Esophagus squamous epithelium (tissue), 5 donors: ENCODE measurements at regions not wholly inside any gene's neighbourhood (a gene's known extent, or its start where the extent isn't known, plus 50 kb on each side); places are given as distances from the start of the nearest gene placed in this dataset.
A peak's percentile ranks its signal among the peaks of the same experiment; 100 is the strongest.

Source experiments
- DNase-seq: peaks from one replicate; lab custom pipeline; 2025; lab: John Stamatoyannopoulos, UW
- H3K27ac ChIP-seq, 4 donors: fragments of 200-600 bp; sonication (generic); one replicate each; pipeline ENCODE4 v1.5.1; 2016 to 2019; ENCODE audit warnings: mild to moderate bottlenecking in 1 of 4
- H3K27me3 ChIP-seq, 4 donors: fragments of 200-600 bp; sonication (generic); 1 replicate in 3 of 4; 2 replicates in 1 of 4; pipeline versions ENCODE4 v1.5.1 to v1.6.0; 2017 to 2021; ENCODE audit warnings: antibody characterized with exemption in 1 of 4
- H3K36me3 ChIP-seq, 3 donors: fragments of 200-600 bp; sonication (generic); one replicate each; pipeline ENCODE4 v1.5.1; 2016 to 2019
- H3K4me1 ChIP-seq, 3 donors: fragments of 200-600 bp; sonication (generic); one replicate each; pipeline ENCODE4 v1.5.1; 2017 to 2019
- H3K4me3 ChIP-seq, 4 donors: fragments of 200-600 bp; sonication (generic); 1 replicate in 3 of 4; 2 replicates in 1 of 4; pipeline ENCODE4 v1.5.1; 2016 to 2019; ENCODE audit warnings: mild to moderate bottlenecking in 2 of 4, moderate library complexity in 1 of 4
- H3K9me3 ChIP-seq, 3 donors: fragments of 200-600 bp; sonication (generic); one replicate each; pipeline ENCODE4 v1.5.1; 2016 to 2019
- POLR2A ChIP-seq, 4 donors: fragments of 450-650 bp; IDR thresholded peaks; one replicate each; pipeline ENCODE4 v1.6.1; 2017; ENCODE audit warnings: antibody characterized with exemption in 4 of 4, mild to moderate bottlenecking in 4 of 4, moderate library complexity in 3 of 4
- WGBS, 2 donors: methylation state at CpG; one replicate each; pipeline ENCODE4 v1.1.5; 2018; 5-methylcytosine and 5-hydroxymethylcytosine counted together
- intact Hi-C: fragments of 100-400 bp; cut with DNase I; formaldehyde crosslinking; loops from one replicate; pipeline ENCODE4 v1.15.0; 2022
- TF ChIP-seq, protein P1 (sequence below), 6 experiments: fragments of 450-650 bp in 4 of 6; fragments of 200-600 bp in 2 of 6; sonication (generic) in 2 of 6; IDR thresholded peaks; one replicate each; pipeline ENCODE4 v1.5.1; 2016 to 2019; ENCODE audit warnings: antibody characterized with exemption in 6 of 6, mild to moderate bottlenecking in 4 of 6, moderate library complexity in 4 of 6
- donor health status: DM: yes; HTN: yes; CAD: no.

DNA sequence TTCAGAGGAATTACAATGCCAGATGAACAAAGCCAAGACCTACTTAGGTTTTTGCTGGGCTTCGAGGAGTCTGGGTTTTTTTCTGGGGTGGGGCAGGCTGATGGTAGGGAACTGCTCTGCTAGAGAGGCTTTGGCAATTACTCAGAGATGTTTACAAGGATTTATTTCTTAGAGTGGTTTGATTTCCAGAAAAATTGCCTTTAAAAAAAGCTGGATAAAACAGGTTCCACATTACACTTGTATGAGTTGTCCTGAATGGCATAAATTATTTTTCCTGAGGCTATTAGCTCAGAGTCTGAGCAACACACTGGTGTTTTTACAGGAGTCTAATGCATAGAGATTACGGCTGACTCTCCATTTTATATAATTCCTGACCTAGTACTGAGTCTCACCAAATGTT lies 118.5 kb upstream of the FRMD6 start:
- peaks cover 0 to 12% (median 0%) of the 10 kb centered on the region in 3 donors for H3K36me3 ChIP-seq
- intact Hi-C loops: no loop called here
- H3K4me1 ChIP-seq: peaks cover 0 to 33% (median 15%) of the 10 kb centered on the region in 3 donors
- no peak for TF ChIP-seq POLR2A (IDR thresholded peaks at IDR 0.05)
- TF ChIP-seq, protein P1, sequence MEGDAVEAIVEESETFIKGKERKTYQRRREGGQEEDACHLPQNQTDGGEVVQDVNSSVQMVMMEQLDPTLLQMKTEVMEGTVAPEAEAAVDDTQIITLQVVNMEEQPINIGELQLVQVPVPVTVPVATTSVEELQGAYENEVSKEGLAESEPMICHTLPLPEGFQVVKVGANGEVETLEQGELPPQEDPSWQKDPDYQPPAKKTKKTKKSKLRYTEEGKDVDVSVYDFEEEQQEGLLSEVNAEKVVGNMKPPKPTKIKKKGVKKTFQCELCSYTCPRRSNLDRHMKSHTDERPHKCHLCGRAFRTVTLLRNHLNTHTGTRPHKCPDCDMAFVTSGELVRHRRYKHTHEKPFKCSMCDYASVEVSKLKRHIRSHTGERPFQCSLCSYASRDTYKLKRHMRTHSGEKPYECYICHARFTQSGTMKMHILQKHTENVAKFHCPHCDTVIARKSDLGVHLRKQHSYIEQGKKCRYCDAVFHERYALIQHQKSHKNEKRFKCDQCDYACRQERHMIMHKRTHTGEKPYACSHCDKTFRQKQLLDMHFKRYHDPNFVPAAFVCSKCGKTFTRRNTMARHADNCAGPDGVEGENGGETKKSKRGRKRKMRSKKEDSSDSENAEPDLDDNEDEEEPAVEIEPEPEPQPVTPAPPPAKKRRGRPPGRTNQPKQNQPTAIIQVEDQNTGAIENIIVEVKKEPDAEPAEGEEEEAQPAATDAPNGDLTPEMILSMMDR (IDR thresholded peaks at IDR 0.05): no peak
- no peaks in the 10 kb centered on the region for H3K27me3 ChIP-seq
- DNase-seq: no peak
- H3K9me3 ChIP-seq: peaks cover 0 to 4% (median 0%) of the 10 kb centered on the region in 3 donors
- WGBS, 2 donors: 41 to 46% methylated on average over 2 of the region's 2 CpGs
- peak overlapping the region; percentile 32 to 61 (median 49) for H3K27ac ChIP-seq
- H3K4me3 ChIP-seq: no peak overlapping the region

DNA sequence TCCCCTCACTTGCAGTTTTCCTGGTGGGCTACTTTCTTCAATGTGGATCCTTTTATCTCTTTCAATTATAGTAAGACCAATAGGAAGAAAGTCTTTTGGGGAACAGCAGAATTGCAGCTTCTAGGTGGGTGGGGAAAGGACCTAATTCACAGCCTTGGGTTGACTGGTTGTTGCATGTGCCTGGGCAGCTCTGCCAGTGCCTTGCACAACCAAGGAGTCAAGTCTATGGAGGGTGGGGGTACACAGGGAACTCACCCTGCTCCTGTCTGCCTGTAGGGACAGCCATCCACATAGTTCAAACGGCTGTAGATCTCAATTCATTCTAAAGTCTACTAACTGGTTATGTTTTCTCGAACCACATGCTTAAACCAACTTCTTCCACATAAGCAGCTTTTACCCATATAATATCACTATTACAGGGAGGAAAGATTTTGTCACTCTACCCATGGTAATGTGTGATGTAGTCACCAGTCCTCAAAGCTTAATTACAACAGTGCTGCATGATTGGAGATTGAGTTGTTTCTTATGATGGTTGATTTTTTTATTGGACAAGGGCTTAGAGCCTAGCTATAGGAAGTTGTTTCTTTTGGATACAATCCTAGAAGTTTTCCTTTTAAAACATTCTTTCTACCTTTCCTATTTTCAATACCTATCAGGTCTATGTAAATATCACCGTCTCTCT lies 117.7 kb upstream of the FRMD6 start:
- no peak for DNase-seq
- 61 to 66% methylated on average over 3 of the region's 3 CpGs for WGBS, 2 donors
- peaks cover 0 to 33% (median 15%) of the 10 kb centered on the region in 3 donors for H3K4me1 ChIP-seq
- H3K4me3 ChIP-seq: no peak overlapping the region
- intact Hi-C loops: no loop called here
- H3K36me3 ChIP-seq: peaks cover 0 to 5% (median 0%) of the 10 kb centered on the region in 3 donors
- peak overlapping the region in 3 of 4 donors; percentile 22 to 61 (median 55) for H3K27ac ChIP-seq
- TF ChIP-seq, protein P1 (IDR thresholded peaks at IDR 0.05): no peak
- TF ChIP-seq POLR2A (IDR thresholded peaks at IDR 0.05): no peak
- H3K27me3 ChIP-seq: no peaks in the 10 kb centered on the region
- peaks cover 0 to 4% (median 0%) of the 10 kb centered on the region in 3 donors for H3K9me3 ChIP-seq

DNA sequence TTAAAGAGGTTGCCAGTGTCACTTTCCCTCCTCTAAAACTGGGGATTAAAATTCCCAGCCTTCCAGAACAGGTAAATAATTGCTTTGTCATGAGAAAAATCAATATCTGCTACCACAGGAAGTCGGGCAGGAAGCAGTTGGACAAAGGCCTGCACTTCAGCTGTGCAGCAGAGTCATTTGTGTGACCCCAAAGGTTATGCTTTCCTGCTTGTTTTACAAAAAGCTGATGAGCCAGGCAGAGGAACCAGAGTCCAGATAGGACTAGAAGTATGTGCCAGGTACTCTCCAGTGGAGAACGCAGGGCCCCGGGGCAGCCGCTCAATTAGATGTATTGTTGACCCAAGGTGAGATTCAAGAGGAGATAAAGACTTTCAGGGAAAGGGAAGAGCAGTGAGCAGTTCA lies 117.1 kb upstream of the FRMD6 start:
- H3K36me3 ChIP-seq: no peaks in the 10 kb centered on the region
- DNase-seq: no peak
- WGBS, 2 donors: 23 to 33% methylated on average over 4 of the region's 4 CpGs
- peaks cover 0 to 4% (median 0%) of the 10 kb centered on the region in 3 donors for H3K9me3 ChIP-seq
- peak overlapping the region in 2 of 4 donors; percentile 55 to 61 for H3K27ac ChIP-seq
- TF ChIP-seq, protein P1 (IDR thresholded peaks at IDR 0.05): no peak
- no peak for TF ChIP-seq POLR2A (IDR thresholded peaks at IDR 0.05)
- intact Hi-C loops: no loop called here
- H3K4me1 ChIP-seq: peaks cover 0 to 38% (median 17%) of the 10 kb centered on the region in 3 donors
- H3K4me3 ChIP-seq: no peak overlapping the region
- no peaks in the 10 kb centered on the region for H3K27me3 ChIP-seq

DNA sequence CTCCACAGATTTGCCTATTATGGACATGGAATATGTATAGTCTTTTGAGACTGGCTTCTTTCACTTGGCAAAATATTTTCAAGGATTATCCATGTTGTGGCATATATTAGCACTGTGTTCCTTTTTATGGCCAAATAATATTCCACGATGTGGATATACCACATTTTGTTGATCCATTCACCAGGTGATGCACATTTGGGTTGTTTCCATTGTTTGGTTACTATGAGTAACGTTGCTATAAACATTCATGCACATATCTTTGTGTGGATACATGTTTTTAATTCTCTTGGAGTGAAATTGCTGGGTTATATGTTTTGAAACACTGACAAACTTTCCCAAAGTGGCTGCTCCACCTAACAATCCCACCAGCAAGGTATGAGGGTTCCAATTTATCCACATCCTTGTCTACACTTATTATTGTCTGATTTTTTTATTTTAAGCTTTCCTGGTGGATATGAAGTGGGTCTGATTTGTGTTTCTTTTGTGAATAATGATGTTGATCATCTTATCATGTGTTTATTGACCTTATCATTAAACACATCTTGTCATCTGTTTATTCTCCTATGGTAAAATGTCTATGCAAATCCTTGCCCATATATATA lies 116.2 kb upstream of the FRMD6 start:
- TF ChIP-seq, protein P1 (IDR thresholded peaks at IDR 0.05): no peak
- no peak for TF ChIP-seq POLR2A (IDR thresholded peaks at IDR 0.05)
- H3K4me3 ChIP-seq: no peak overlapping the region
- H3K27ac ChIP-seq: no peak overlapping the region
- intact Hi-C loops: no loop called here
- WGBS, 2 donors: 67 to 82% methylated on average over 2 of the region's 2 CpGs
- H3K4me1 ChIP-seq: peaks cover 0 to 48% (median 24%) of the 10 kb centered on the region in 3 donors
- no peaks in the 10 kb centered on the region for H3K36me3 ChIP-seq
- peaks cover 0 to 4% (median 0%) of the 10 kb centered on the region in 3 donors for H3K9me3 ChIP-seq
- DNase-seq: no peak
- no peaks in the 10 kb centered on the region for H3K27me3 ChIP-seq

DNA sequence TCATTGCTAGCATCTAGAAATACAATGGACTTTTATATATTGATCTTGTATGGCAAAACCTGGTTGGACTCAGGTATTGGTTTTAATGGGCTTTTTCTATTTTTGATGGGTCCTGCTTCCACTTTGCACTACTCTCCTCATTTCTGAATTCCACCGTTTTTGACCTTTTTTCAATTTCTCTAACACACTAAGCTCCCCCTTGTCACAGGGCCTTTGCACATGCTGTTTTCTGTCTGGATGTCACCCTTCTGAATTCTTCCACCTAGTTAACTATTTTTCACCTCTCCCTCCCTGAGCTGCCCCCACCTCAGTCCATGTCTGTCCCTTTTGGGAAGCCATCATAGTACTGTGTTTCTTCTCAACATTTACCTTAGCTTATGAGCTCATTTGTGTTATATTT lies 112.7 kb upstream of the FRMD6 start:
- 73 to 92% methylated on average over 1 of the region's 1 CpG for WGBS, 2 donors
- intact Hi-C loops: no loop called here
- Histone ChIP-seq H3K36me3 (no peaks in the 10 kb centered on the region), H3K4me3 (no peak overlapping the region), H3K9me3 (peaks cover 0 to 4% (median 0%) of the 10 kb centered on the region in 3 donors), H3K4me1 (peaks cover 0 to 27% (median 15%) of the 10 kb centered on the region in 3 donors), H3K27ac (no peak overlapping the region), H3K27me3 (no peaks in the 10 kb centered on the region)
- no peak for DNase-seq
- TF ChIP-seq, protein P1 (IDR thresholded peaks at IDR 0.05): no peak
- TF ChIP-seq POLR2A (IDR thresholded peaks at IDR 0.05): no peak
